DND-41 (cell line): ENCODE measurements at regions not wholly inside any gene's neighbourhood (a gene's known extent, or its start where the extent isn't known, plus 50 kb on each side); places are given as distances from the start of the nearest gene placed in this dataset.

ENCODE experiments used
- EZH2 ChIP-seq: IDR thresholded peaks from 3 replicates; pipeline ENCODE4 v1.6.1; 2012; ENCODE audit warnings: borderline replicate concordance, low read depth, mild to moderate bottlenecking, moderate library complexity, low read length, inconsistent platforms; ENCODE audit not compliant: severe bottlenecking
- TF ChIP-seq, protein P1 (sequence below): IDR thresholded peaks from 2 replicates; pipeline ENCODE4 v1.5.1; 2012; ENCODE audit warnings: borderline replicate concordance, low read length, moderate library complexity, mild to moderate bottlenecking; ENCODE audit not compliant: poor library complexity, severe bottlenecking; ENCODE audit errors: extremely low read depth

DNA sequence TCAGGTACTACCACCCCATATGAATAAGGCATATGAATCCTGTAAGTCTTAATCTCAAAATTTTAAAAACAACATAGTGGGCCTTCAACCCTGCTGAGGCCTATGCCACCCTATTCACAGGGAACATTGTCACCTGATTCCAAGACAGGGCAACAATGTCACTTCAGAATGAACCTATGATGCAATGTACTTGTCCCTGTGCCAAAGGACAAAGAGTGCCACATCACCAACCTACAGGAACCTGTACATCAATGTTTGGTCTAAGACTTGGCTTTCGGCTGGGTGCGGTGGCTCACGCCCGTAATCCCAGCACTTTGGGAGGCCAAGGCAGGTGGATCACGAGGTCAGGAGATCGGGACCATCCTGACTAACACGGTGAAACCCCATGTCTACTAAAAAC lies 318.5 kb upstream of the JARID2 start:
- no peak for TF ChIP-seq EZH2
- TF ChIP-seq, protein P1, sequence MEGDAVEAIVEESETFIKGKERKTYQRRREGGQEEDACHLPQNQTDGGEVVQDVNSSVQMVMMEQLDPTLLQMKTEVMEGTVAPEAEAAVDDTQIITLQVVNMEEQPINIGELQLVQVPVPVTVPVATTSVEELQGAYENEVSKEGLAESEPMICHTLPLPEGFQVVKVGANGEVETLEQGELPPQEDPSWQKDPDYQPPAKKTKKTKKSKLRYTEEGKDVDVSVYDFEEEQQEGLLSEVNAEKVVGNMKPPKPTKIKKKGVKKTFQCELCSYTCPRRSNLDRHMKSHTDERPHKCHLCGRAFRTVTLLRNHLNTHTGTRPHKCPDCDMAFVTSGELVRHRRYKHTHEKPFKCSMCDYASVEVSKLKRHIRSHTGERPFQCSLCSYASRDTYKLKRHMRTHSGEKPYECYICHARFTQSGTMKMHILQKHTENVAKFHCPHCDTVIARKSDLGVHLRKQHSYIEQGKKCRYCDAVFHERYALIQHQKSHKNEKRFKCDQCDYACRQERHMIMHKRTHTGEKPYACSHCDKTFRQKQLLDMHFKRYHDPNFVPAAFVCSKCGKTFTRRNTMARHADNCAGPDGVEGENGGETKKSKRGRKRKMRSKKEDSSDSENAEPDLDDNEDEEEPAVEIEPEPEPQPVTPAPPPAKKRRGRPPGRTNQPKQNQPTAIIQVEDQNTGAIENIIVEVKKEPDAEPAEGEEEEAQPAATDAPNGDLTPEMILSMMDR = no peak
